Retinal pigment epithelial cell (primary cell): ENCODE measurements at regions not wholly inside any gene's neighbourhood (a gene's known extent, or its start where the extent isn't known, plus 50 kb on each side); places are given as distances from the start of the nearest gene placed in this dataset.

Source experiments
- DNase-seq: peaks from one replicate; pipeline ENCODE4 v3.0.0-alpha.2; 2010; ENCODE audit warnings: low read depth
- H3K4me3 ChIP-seq: 2 replicates; pipeline ENCODE4 v1.5.1; 2011; ENCODE audit warnings: mild to moderate bottlenecking, low read length, control low read depth, moderate library complexity
- TF ChIP-seq, protein P1 (sequence below): conservative IDR thresholded peaks from 2 replicates; pipeline ENCODE4 v1.5.1; 2011; ENCODE audit warnings: low read depth, low read length, control low read depth, inconsistent platforms

DNA sequence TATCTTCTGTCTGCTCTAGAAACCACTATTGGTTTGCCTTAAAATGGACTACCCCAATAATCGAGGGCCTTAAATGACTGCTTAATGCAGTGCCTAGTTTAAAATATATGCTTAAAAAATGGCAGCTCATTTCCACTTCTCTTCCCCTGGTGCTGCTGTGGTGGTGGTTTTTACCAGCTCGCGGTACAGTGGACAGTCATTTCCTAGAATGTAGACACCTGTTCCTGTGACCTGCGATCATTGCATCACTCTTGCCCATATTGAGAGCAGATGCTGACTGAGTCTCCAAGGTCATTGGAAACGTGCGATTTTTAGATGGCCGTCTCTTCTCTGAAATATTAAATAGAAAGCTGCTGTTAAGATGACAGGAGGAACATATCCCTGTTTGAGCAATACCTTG, 164.1 kb downstream of the UTRN start:
- TF ChIP-seq, protein P1, sequence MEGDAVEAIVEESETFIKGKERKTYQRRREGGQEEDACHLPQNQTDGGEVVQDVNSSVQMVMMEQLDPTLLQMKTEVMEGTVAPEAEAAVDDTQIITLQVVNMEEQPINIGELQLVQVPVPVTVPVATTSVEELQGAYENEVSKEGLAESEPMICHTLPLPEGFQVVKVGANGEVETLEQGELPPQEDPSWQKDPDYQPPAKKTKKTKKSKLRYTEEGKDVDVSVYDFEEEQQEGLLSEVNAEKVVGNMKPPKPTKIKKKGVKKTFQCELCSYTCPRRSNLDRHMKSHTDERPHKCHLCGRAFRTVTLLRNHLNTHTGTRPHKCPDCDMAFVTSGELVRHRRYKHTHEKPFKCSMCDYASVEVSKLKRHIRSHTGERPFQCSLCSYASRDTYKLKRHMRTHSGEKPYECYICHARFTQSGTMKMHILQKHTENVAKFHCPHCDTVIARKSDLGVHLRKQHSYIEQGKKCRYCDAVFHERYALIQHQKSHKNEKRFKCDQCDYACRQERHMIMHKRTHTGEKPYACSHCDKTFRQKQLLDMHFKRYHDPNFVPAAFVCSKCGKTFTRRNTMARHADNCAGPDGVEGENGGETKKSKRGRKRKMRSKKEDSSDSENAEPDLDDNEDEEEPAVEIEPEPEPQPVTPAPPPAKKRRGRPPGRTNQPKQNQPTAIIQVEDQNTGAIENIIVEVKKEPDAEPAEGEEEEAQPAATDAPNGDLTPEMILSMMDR: no peak
- no peak for DNase-seq
- no peak overlapping the region for H3K4me3 ChIP-seq

DNA sequence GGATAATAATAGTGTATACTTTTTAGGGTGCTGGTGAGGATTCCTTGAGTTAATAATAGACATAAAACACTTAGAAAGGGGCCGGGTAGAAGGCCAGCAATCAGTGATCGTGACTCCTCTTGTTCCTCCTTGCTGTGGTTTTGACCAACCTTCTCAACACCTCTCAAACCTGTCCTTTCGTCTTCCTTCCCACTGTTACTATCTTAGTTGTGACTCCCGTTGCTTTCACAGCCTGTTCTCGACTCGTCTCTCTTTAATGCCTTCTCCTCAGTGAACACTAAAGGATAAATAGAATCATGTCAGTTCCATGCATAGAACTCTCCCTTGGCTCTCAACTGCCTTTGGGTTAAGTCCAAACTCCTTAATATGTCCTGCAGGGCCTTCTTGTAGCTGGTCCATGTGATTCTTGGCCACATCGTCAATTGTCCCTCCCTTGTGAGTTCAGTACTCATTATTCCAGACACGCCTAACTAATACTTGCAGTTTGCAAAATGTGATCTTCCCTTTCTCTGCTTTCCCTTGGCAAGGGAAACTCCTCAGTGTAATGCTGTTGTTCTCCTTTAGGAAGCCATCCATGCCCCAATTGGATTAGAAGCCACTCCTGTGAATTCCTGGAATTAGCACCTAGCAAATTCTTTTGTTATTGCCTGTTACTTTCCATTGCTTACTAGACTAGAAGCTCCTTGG, 164.9 kb downstream of the UTRN start:
- H3K4me3 ChIP-seq: no peak overlapping the region
- DNase-seq: peak; percentile 64
- TF ChIP-seq, protein P1: no peak

DNA sequence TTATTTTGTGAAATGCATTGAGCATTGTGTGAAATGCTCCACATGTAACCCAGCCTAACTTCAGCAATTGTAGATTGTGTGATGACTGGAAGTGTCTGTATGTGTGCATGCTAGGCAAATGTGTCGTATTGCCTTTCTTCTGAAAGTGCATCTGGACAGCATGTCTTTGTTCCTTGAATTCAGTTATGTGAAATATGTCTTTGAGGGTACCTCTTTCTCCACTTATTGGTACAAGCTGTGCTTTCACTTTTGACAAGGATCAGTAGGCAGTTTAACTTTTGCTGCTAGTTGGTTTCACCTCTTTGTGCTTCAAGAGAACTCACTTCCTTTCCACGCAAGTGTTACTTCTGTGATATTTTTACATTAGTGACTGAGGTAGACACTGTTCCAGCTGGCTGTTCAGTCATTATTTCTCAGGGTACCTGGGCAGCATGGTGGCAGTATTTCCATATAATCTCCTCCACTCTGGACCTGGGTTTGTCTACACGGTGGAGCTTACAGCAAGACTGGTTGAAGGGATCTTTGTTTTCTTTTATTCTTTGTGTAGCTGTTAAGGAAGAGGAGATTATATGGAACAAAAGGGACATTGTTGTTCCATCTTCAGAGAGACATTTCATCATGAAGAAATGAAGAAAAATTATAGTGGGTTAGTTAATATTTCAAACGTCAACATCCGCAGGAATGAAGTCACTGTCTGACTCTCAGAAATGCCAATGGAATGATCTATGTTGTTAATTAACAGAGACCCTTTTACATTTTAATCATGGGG, 175.4 kb downstream of the UTRN start:
- DNase-seq: no peak
- TF ChIP-seq, protein P1: no peak
- no peak overlapping the region for H3K4me3 ChIP-seq

DNA sequence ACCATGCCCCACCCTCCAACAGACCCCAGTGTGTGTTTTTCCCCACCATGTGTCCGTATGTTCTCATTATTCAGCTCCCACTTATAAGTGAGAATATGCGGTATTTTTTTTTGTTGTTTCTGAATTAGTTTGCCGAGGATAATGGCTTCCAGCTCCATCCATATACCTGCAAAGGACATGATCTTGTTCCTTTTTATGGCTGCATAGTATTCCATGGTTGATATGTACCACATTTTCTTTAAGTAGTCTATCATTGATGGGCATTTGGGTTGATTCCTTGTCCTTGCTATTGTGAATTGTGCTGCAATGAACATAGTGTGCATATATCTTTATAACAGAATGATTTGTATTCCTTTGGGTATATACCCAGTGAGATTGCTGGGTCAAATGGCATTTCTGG, 176.9 kb downstream of the UTRN start:
- no peak for DNase-seq
- H3K4me3 ChIP-seq: no peak overlapping the region
- TF ChIP-seq, protein P1: no peak

DNA sequence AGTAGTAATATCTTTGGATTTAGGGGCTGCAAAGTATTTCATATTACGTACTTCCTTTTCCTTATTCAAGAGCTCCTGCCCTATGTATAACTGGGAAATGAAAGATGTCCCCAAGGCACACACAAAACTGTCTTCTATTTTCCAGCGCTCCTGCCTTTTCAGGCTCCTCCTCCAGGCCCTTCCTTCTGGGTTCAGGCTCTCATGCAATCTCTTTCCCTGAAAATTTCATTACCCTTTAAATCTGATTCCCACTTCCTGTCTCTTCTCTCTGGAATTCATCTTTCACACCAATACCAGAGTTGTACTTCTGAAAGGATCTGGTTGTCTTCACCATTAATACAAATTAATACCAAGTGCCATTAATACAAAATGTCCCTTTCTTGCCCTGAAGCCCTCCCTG, 181.6 kb downstream of the UTRN start:
- TF ChIP-seq, protein P1: no peak
- DNase-seq: no peak
- H3K4me3 ChIP-seq: no peak overlapping the region

DNA sequence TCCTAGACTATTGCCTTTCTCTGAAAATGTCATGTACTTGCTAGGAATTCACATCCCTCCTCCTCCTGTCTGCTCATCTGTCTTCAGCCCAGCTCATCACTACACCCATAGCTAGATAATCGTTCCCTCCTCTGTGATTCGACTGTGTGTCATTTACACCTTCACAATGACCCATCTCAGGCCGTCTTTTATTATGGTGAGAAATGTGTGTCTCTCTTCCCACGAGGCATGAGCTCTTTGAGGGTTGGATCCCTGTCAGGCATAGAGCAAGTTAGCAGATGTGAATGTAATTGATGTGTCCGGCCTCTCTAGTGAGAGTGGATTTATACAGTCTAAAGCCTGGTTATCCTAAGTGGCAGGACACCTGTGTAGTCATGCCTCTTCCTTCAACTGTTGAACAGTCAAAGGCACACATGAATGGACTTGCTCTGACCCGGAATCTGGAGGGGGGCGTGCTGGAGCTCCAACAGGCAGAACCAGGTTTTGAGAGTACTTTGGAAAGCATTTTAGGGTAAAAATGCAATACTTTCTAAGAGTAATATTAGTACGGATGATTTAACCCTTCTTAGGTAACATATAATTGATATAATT, 182.1 kb downstream of the UTRN start:
- DNase-seq: no peak
- TF ChIP-seq, protein P1: no peak
- no peak overlapping the region for H3K4me3 ChIP-seq

DNA sequence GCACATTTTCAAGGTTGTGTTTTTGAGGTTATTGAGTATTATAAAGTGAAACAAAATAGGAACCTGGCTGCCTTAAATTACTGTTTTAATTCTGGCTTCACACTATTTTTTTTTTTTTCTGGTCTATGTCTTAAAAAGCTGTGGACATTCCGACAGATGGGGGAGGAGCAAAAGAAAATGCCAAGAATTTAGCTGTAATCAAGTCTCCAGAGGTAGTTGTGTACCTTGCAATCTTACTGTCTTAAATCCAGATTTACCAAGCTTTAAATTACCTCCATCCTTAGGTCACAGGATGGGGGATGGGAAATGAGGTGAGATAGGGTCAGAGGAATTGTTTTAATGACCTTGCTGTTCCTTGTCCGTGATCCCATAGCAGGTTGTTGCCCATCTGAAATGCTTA, 182.8 kb downstream of the UTRN start:
- DNase-seq: peak; percentile 28
- TF ChIP-seq, protein P1: no peak
- H3K4me3 ChIP-seq: no peak overlapping the region
